HepG2 (cell line): ENCODE measurements at regions not wholly inside any gene's neighbourhood (a gene's known extent, or its start where the extent isn't known, plus 50 kb on each side); places are given as distances from the start of the nearest gene placed in this dataset.

Source experiments
- ATAC-seq: fragments of 200-7000 bp; cut with Tn5 transposase; 3 replicates; pipeline ENCODE4 v1.9.1; 2020; ENCODE audit warnings: mild to moderate bottlenecking, moderate library complexity
- BruUV-seq: library from RNA; stranded (reverse); fragments of 400-500 nt; replicated peaks from 2 replicates; lab custom pipeline; 2021; lab: Mats Ljungman, UMichigan
- CTCF ChIA-PET: fragments of 300-600 bp; formaldehyde crosslinking; extraction: SDS; loops from one replicate; lab custom pipeline; 2021; ENCODE audit warnings: low total read pairs, inconsistent platforms, low intra/inter-chr PET ratio; lab: Yijun Ruan, JAX
- POLR2A ChIA-PET: fragments of 350-600 bp; sonication (Branson Sonifier 250); formaldehyde crosslinking; loops from one replicate; lab custom pipeline; 2020; ENCODE audit warnings: antibody characterized with exemption, inconsistent platforms; lab: Yijun Ruan, JAX
- DNase-seq: peaks from one replicate; pipeline ENCODE4 v3.0.0-alpha.2; 2015; ENCODE audit warnings: low spot score
- FAIRE-seq: peaks from 3 replicates; lab custom pipeline; 2011; peaks lifted over from hg19 to GRCh38; lab: Jason Lieb, UNC
- H2AFZ ChIP-seq: one replicate; pipeline ENCODE4 v1.6.1; 2011; ENCODE audit warnings: low read length, inconsistent platforms
- H3K27ac ChIP-seq: fragments of 300-600 bp; 3 replicates; pipeline ENCODE4 v1.8.0; 2011; ENCODE audit warnings: mixed run types, mild to moderate bottlenecking, mixed read lengths, low read length, inconsistent platforms; ENCODE audit not compliant: insufficient read depth; ENCODE audit errors: extremely low read length
- H3K27me3 ChIP-seq, 2 experiments: fragments of 200-600 bp in 1 of 2; 2 replicates in 1 of 2; 3 replicates in 1 of 2; pipeline versions ENCODE4 v1.6.0 to v1.8.0; 2011; ENCODE audit warnings: low read length in 2 of 2, mild to moderate bottlenecking in 2 of 2, moderate library complexity in 2 of 2, inconsistent platforms in 1 of 2; ENCODE audit not compliant: insufficient read depth in 2 of 2, control insufficient read depth in 1 of 2
- H3K36me3 ChIP-seq, 2 experiments: fragments of 200-600 bp in 1 of 2; replicated peaks in 1 of 2; 2 replicates in 1 of 2; 3 replicates in 1 of 2; pipeline versions ENCODE4 v1.5.1 to v1.8.0; 2011; ENCODE audit warnings: low read length in 2 of 2, inconsistent platforms in 1 of 2; ENCODE audit not compliant: insufficient read depth in 2 of 2, control insufficient read depth in 1 of 2
- H3K4me1 ChIP-seq: 2 replicates; pipeline ENCODE4 v1.5.1; 2012; ENCODE audit warnings: low read length, inconsistent platforms; ENCODE audit not compliant: insufficient read depth
- H3K4me2 ChIP-seq: 2 replicates; pipeline ENCODE4 v1.6.0; 2011; ENCODE audit warnings: low read depth, low read length, inconsistent platforms
- H3K4me3 ChIP-seq, 3 experiments: fragments of 200-600 bp in 1 of 3; sonication (generic), shearing (Covaris generic) in 1 of 3; replicated peaks in 1 of 3; 2 replicates each; pipeline ENCODE4 v1.5.1; 2011 to 2016; ENCODE audit warnings: low read length in 3 of 3, inconsistent platforms in 2 of 3, low read depth in 2 of 3, mild to moderate bottlenecking in 2 of 3, control low read depth in 1 of 3, mixed read lengths in 1 of 3; ENCODE audit not compliant: insufficient read depth in 1 of 3
- H3K79me2 ChIP-seq: one replicate; pipeline ENCODE4 v1.6.1; 2011; ENCODE audit warnings: low read length, inconsistent platforms; ENCODE audit not compliant: insufficient read depth
- H3K9ac ChIP-seq: 2 replicates; pipeline ENCODE4 v1.6.0; 2011; ENCODE audit warnings: mild to moderate bottlenecking, low read depth, low read length, inconsistent platforms; ENCODE audit not compliant: insufficient read depth
- H3K9me3 ChIP-seq: 2 replicates; pipeline ENCODE4 v1.5.1; 2012; ENCODE audit warnings: mild to moderate bottlenecking, low read length
- H4K20me1 ChIP-seq: 2 replicates; pipeline ENCODE4 v1.6.0; 2011; ENCODE audit warnings: inconsistent platforms, mild to moderate bottlenecking, low read length, moderate library complexity; ENCODE audit not compliant: insufficient read depth
- BCL6 ChIP-seq: IDR thresholded peaks from 2 replicates; pipeline ENCODE4 v1.6.1; 2016; ENCODE audit warnings: missing genetic modification reagents, missing compliant biosample characterization
- EZH2 ChIP-seq: conservative IDR thresholded peaks from 2 replicates; pipeline ENCODE4 v1.6.1; 2012; ENCODE audit warnings: mild to moderate bottlenecking, low read depth, low read length, moderate library complexity
- FOXP1 ChIP-seq, 2 experiments: fragments of 450-650 bp in 1 of 2; IDR thresholded peaks; 2 replicates each; pipeline ENCODE4 v1.6.1; 2017 to 2018; ENCODE audit warnings: antibody characterized with exemption in 1 of 2
- RXRB ChIP-seq: IDR thresholded peaks from 2 replicates; pipeline ENCODE4 v1.6.1; 2016; ENCODE audit warnings: borderline replicate concordance, missing genetic modification reagents, missing compliant biosample characterization
- THRA ChIP-seq: sonication (generic); formaldehyde crosslinking; IDR thresholded peaks from 2 replicates; pipeline ENCODE4 v1.4.0; 2020; ENCODE audit warnings: missing genetic modification reagents, borderline replicate concordance
- YEATS4 ChIP-seq: sonication (generic); formaldehyde crosslinking; IDR thresholded peaks from 2 replicates; pipeline ENCODE4 v1.4.0; 2020; ENCODE audit warnings: missing genetic modification reagents, borderline replicate concordance
- ZKSCAN5 ChIP-seq: sonication (generic); formaldehyde crosslinking; IDR thresholded peaks from 2 replicates; pipeline ENCODE4 v1.5.1; 2020; ENCODE audit warnings: mild to moderate bottlenecking, missing genetic modification reagents
- WGBS: methylation state at CpG from one replicate; pipeline ENCODE4 v1.1.6; 2017; ENCODE audit warnings: low lambda C conversion rate; 5-methylcytosine and 5-hydroxymethylcytosine counted together
- in situ Hi-C: cut with HindIII; loops from 2 replicates; pipeline ENCODE4 v1.10.0; 2017; ENCODE audit warnings: low pct_unique_long_range_greater_than_20kb; ENCODE audit not compliant: extremely low pct_ligation_motif_present
- intact Hi-C: fragments of 100-400 bp; cut with micrococcal nuclease; formaldehyde crosslinking; loops from one replicate; pipeline ENCODE4 v1.10.0; 2022; ENCODE audit not compliant: unreplicated experiment

GRCh38 chr2:107036293-107036692 is 150.3 kb upstream of the ST6GAL2 start:
- WGBS, result 17% methylated on average over 5 of the region's 5 CpGs
- DNase-seq, result no peak
- Histone ChIP-seq H3K4me1 (no peaks in the 10 kb centered on the region), H3K79me2 (no peaks in the 10 kb centered on the region), H3K9me3 (peaks cover 47% of the 10 kb centered on the region)
- intact Hi-C loops, result no loop called here
- in situ Hi-C loops, result no loop called here
- CTCF ChIA-PET, result no interaction called here
- no peak for TF ChIP-seq YEATS4 (CRISPR knock-in tag)
- TF ChIP-seq ZKSCAN5 (CRISPR knock-in tag), result no peak
- no peak for TF ChIP-seq EZH2
- TF ChIP-seq, all 625 proteins: peak for 0
- Histone ChIP-seq H3K4me3 (no peak overlapping the region), H2AFZ (no peak overlapping the region), H3K27ac (no peak overlapping the region), H3K9ac (no peak overlapping the region), H4K20me1 (no peaks in the 10 kb centered on the region), H3K27me3 (no peaks in the 10 kb centered on the region), H3K4me2 (no peak overlapping the region), H3K36me3 (no peaks in the 10 kb centered on the region; a peak in 1 of 5 replicates)
- BruUV-seq, result no TSS peak
- no peak for FAIRE-seq
- no peak for ATAC-seq
- POLR2A ChIA-PET, result no interaction called here

GRCh38 chr2:107062173-107062572 is 176.2 kb upstream of the ST6GAL2 start:
- CTCF ChIA-PET, result no interaction called here
- FAIRE-seq, result no peak
- intact Hi-C loops (no loop called here), in situ Hi-C loops (no loop called here)
- no peak overlapping the region for H2AFZ ChIP-seq
- no peaks in the 10 kb centered on the region; the same call in 1 of the 2 replicates for H3K9me3 ChIP-seq
- no peak overlapping the region for H3K4me3 ChIP-seq
- 0% methylated on average over 4 of the region's 4 CpGs for WGBS
- no peaks in the 10 kb centered on the region for H3K36me3 ChIP-seq
- H4K20me1 ChIP-seq, result no peaks in the 10 kb centered on the region
- peak overlapping the region; percentile 30 for H3K4me2 ChIP-seq
- TF ChIP-seq BCL6 (CRISPR knock-in tag) (0 out of 2 replicates have a peak, but pooled peaks have one; percentile 25), THRA (CRISPR knock-in tag) (peak; percentile 91; the same call in 1 of the 2 replicates), RXRB (CRISPR knock-in tag) (peak; percentile 60), FOXP1 (IDR thresholded peaks at IDR 0.05) (no peak), FOXP1 (CRISPR knock-in tag; IDR thresholded peaks at IDR 0.05) (no peak)
- no TSS peak for BruUV-seq
- no peak for DNase-seq
- POLR2A ChIA-PET, result no interaction called here
- peak; percentile 71 for ATAC-seq
- no peaks in the 10 kb centered on the region for H3K79me2 ChIP-seq
- no peak overlapping the region for H3K9ac ChIP-seq
- H3K27ac ChIP-seq, result no peak overlapping the region
- H3K27me3 ChIP-seq, result no peaks in the 10 kb centered on the region
- peaks cover 15% of the 10 kb centered on the region for H3K4me1 ChIP-seq
